ENCODE measurements at regions not wholly inside any gene's neighbourhood (a gene's known extent, or its start where the extent isn't known, plus 50 kb on each side); places are given as distances from the start of the nearest gene placed in this dataset.

- no peak for TF ChIP-seq ZNF302 (tag by site-specific recombination; IDR thresholded peaks at IDR 0.05; ENCODE audit: low read depth)
- no peak for TF ChIP-seq ZNF280C (tag by site-specific recombination; IDR thresholded peaks at IDR 0.05)
- no peak for TF ChIP-seq ZNF133 (tag by site-specific recombination; IDR thresholded peaks at IDR 0.05)
- no peak for TF ChIP-seq ZBTB48 (tag by site-specific recombination; IDR thresholded peaks at IDR 0.05)
- no peak for TF ChIP-seq ZNF521 (tag by site-specific recombination; IDR thresholded peaks at IDR 0.05)
- TF ChIP-seq HOXD13 (CRISPR knock-in tag; IDR thresholded peaks at IDR 0.05; ENCODE audit: borderline replicate concordance), result no peak
Measured at GRCh38 chr4:136699905-136700304, 832.4 kb downstream of the PCDH18 start (continued).

- Histone ChIP-seq H3K9me3 (ENCODE audit: control insufficient read depth, insufficient read depth, low read depth, low read length) (no peaks in the 10 kb centered on the region), H3K4me1 (ENCODE audit: control insufficient read depth, insufficient read depth, low read length) (no peaks in the 10 kb centered on the region), H3K36me3 (ENCODE audit: control insufficient read depth in 2 of 2, insufficient read depth in 1 of 2, low read length in 2 of 2) (no peaks in the 10 kb centered on the region), H3K4me3 (ENCODE audit: low read depth, low read length) (no peak overlapping the region), H3K27ac (ENCODE audit: extremely low read depth, low read depth, low read length) (no peak overlapping the region)
- ChIA-PET POLR2A (no interaction called here), CTCF (interaction anchor here (1.3 kb wide), 1 partner anchor 30 kb away, joined by 3 read pairs; no protein-coding TSS in a partner anchor)
- TF ChIP-seq ZNF239 (tag by site-specific recombination; IDR thresholded peaks at IDR 0.05) (no peak), ZNF600 (tag by site-specific recombination; IDR thresholded peaks at IDR 0.05) (no peak), RBAK (tag by site-specific recombination; IDR thresholded peaks at IDR 0.05) (no peak)
Measured at GRCh38 chr4:136691607-136692006, 840.7 kb downstream of the PCDH18 start.

- no peaks in the 10 kb centered on the region for H3K4me1 ChIP-seq (ENCODE audit: control insufficient read depth, insufficient read depth, low read length)
- POLR2A ChIA-PET, result interaction anchor here (0.6 kb wide), 1 partner anchor 497 kb away, joined by 3 read pairs; no protein-coding TSS in a partner anchor
- H3K36me3 ChIP-seq (ENCODE audit: control insufficient read depth in 2 of 2, insufficient read depth in 1 of 2, low read length in 2 of 2), result no peaks in the 10 kb centered on the region
- CTCF ChIA-PET, result interaction anchor here (0.6 kb wide), 1 partner anchor 19 kb away, joined by 4 read pairs; no protein-coding TSS in a partner anchor
- TF ChIP-seq KLF8 (tag by site-specific recombination; IDR thresholded peaks at IDR 0.05) (no peak), KLF1 (tag by site-specific recombination; IDR thresholded peaks at IDR 0.05) (no peak), ZNF266 (tag by site-specific recombination; IDR thresholded peaks at IDR 0.05; ENCODE audit: low read depth) (no peak), ATF2 (tag by site-specific recombination; IDR thresholded peaks at IDR 0.05; ENCODE audit: low read depth) (no peak), ZSCAN5A (tag by site-specific recombination; IDR thresholded peaks at IDR 0.05) (no peak), HOXA7 (CRISPR knock-in tag; IDR thresholded peaks at IDR 0.05; ENCODE audit: borderline replicate concordance) (no peak), ZSCAN16 (tag by site-specific recombination; IDR thresholded peaks at IDR 0.05) (no peak), ZNF311 (tag by site-specific recombination; IDR thresholded peaks at IDR 0.05; ENCODE audit: borderline replicate concordance) (no peak), ZBTB7A (tag by site-specific recombination; IDR thresholded peaks at IDR 0.05; ENCODE audit: low read depth) (no peak), KLF10 (tag by site-specific recombination; IDR thresholded peaks at IDR 0.05) (no peak), ZBTB20 (tag by site-specific recombination; IDR thresholded peaks at IDR 0.05) (no peak), ZNF621 (tag by site-specific recombination; IDR thresholded peaks at IDR 0.05) (no peak)
- no peak overlapping the region for H3K4me3 ChIP-seq (ENCODE audit: low read depth, low read length)
- no peak overlapping the region for H3K27ac ChIP-seq (ENCODE audit: extremely low read depth, low read depth, low read length)
- H3K9me3 ChIP-seq (ENCODE audit: control insufficient read depth, insufficient read depth, low read depth, low read length), result no peaks in the 10 kb centered on the region
Measured at GRCh38 chr4:136690360-136690759, 841.9 kb downstream of the PCDH18 start.
